HG02970 (cell line): ENCODE measurements at regions not wholly inside any gene's neighbourhood (a gene's known extent, or its start where the extent isn't known, plus 50 kb on each side); places are given as distances from the start of the nearest gene placed in this dataset.
"Not testable (repeated sequence)": the region's sequence is repeated elsewhere in the genome, so short reads cannot be mapped to it uniquely, and the experiment has no call there.

Experiments
- ATAC-seq: cut with Tn5 transposase; IDR thresholded peaks from one replicate; pipeline ENCODE4 v1.9.1; 2021; ENCODE audit warnings: mild to moderate bottlenecking, moderate library complexity, moderate number of reproducible peaks; ENCODE audit not compliant: unreplicated experiment, low FRiP score

- no peak for ATAC-seq
Observed at GRCh38 chr5:57871496-57871895, 388.9 kb upstream of the ACTBL2 start.

DNA sequence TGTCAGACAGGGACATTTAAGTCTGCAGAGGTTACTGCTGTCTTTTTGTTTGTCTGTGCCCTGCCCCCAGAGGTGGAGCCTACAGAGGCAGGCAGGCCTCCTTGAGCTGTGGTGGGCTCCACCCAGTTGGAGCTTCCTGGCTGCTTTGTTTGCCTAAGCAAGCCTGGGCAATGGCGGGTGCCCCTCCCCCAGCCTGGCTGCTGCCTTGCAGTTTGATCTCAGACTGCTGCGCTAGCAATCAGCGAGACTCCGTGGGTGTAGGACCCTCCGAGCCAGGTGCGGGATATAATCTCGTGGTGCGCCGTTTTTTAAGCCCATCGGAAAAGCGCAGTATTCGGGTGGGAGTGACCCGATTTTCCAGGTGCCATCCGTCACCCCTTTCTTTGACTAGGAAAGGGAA lies 387.7 kb upstream of the ACTBL2 start:
- not testable (repeated sequence) for ATAC-seq

DNA sequence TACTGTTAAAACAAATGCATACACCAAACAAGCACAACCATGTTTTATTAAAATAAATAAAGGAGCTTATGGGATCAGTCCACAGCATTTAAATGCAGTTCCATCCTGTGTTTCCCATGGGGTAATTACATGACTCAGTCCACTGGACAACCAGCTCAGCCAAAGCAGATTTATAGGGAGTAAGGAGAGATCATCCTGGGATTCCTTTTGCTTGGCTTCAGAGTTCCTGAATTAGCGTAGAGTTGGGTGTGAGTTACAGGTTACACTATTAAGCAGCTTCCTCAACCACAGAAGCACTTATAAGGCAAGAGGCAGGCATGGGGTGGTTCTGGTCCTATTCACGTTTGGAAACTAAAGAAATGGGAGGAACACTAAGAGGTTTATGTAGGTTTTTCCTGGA lies 381.1 kb upstream of the ACTBL2 start:
- no peak for ATAC-seq

- ATAC-seq, result no peak
Observed at GRCh38 chr5:57862942-57863341, 380.3 kb upstream of the ACTBL2 start.

DNA sequence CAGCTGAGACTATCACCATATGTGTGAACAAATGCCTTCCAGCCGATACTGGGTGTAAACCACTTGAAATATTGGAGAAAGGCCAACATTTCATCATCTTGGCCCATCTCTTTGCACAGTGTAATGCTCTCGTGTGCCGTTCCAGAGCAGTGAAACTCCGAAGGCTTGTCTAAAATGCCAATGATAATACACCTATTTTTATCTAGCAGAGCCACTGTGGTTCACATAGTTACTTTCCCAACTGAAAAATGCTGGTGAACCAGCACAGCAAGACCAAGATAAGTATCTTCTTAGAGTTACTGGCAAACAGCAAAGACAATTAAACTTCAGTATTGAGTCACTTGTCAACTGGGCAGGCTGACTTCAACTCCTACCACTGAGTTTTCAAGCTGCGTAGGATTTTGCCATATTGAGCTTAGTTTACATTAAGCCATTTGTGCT lies 379.9 kb upstream of the ACTBL2 start:
- no peak for ATAC-seq

GRCh38 chr5:57859626-57860025 lies 377.0 kb upstream of the ACTBL2 start:
- ATAC-seq, result no peak

DNA sequence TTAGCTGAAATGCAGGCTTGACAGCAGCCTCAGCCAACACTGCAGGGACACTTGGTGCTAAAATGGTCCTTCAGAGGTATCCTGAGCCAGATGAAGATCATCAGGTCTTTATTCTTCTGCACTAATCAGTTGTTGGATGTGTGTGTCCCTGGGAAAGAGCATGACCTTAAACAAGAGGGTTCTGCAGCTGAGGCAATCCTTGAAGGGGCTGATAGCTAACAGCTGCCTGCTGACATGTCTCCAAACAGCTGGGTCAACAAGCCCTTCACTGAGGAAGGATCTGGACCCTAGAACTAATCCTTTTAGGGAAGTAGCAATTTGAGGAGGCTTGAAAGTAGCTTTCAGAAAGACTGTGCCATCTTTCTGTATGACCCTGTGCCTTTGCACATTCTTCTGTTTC lies 376.3 kb upstream of the ACTBL2 start:
- no peak for ATAC-seq

DNA sequence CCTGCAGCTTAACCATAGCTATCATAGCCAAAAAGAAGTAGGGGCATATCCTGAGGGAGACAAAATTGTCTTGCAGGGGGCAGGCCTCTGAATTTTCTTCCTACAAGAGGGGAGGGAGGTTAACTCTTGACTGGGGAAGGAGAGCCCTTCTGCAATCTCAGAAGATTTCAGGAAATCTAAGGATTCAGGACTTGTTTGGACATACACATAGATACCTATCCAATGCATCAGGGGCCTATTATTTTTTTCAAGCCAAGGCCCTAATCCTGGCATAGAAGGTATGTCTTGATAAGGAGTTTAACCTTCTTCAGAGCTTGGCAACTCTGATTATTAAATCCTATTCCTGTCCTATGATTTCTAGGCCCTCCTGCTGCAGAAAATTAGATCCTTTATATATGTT lies 375.1 kb upstream of the ACTBL2 start:
- ATAC-seq, result no peak

GRCh38 chr5:57855831-57856230 lies 373.2 kb upstream of the ACTBL2 start:
- no peak for ATAC-seq

GRCh38 chr5:57853929-57854697 lies 371.5 kb upstream of the ACTBL2 start:
- ATAC-seq, result no peak

DNA sequence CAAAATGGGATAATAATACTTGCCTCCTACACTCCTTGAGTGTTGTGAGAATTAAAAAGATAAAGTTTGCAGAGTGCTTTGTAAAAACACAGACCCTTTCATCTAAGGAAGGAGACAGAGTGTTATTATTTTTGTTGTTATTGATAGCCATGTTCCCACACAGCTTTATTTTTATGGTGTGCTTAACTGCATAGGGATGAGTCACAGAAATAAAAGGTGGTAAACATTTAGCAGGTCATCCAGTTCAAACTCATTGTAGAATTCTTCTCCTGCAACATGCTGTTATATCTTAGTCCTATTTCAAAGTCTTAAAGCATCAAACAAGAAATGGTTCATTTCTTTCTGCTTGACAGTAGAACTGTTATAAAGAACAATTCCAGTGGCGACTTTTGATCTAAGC lies 367.5 kb upstream of the ACTBL2 start:
- ATAC-seq, result no peak

- ATAC-seq, result no peak
Observed at GRCh38 chr5:57845025-57845424, 362.4 kb upstream of the ACTBL2 start.

- no peak for ATAC-seq
Observed at GRCh38 chr5:57844410-57844809, 361.8 kb upstream of the ACTBL2 start.

DNA sequence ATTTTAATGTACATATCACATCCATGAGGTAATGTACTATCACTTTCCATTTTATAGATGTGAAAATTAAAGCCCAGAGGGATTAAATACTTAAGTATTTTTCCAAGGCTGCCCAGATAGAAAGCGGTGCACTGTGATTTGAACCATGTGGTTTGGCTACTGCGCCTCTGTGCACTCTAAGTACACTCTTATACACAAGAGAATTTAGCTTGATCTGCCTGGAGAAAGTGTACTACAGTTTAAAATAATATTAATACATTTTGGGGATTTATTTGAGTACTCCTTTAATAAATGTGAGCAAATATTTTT lies 360.4 kb upstream of the ACTBL2 start:
- no peak for ATAC-seq

DNA sequence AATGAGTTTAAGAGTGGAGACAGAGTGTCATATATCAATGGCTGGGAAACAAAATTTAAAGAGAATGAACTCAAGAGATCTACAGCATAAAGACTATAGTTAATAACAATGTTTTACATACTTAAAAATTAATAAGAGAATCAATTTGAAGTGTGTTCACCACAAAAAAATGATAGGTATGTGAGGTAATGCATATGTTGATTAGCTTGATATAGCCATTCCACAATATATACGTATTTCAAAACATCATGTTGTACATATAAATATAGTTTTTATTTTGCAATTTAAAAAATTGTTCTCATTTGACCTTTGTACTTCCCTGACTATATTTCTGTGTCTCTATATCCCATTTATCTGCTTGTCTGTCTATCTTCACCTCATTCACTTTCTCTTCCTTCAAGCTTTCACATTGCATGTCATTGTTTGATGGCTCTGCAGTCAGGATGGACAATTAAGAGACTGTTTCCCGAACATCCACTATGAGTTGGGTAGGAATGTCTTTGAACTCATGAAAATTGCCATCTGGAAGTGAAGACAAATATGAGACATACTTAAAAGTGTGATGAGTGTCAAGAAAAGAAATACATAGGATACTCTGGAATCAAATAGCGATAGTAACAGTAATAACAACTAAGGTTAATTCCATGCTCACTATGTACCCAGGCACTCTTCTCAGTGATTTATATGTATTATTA lies 359.9 kb upstream of the ACTBL2 start:
- ATAC-seq, result no peak

- no peak for ATAC-seq
Observed at GRCh38 chr5:57841676-57842363, 359.2 kb upstream of the ACTBL2 start.

- no peak for ATAC-seq
Observed at GRCh38 chr5:57839437-57840079, 356.9 kb upstream of the ACTBL2 start.

- ATAC-seq, result no peak
Observed at GRCh38 chr5:57839025-57839424, 356.4 kb upstream of the ACTBL2 start.

GRCh38 chr5:57836921-57837320 lies 354.3 kb upstream of the ACTBL2 start:
- no peak for ATAC-seq

- ATAC-seq, result no peak
Observed at GRCh38 chr5:57836331-57836730, 353.7 kb upstream of the ACTBL2 start.
